Dermis microvascular lymphatic vessel endothelial cell (primary cell): ENCODE measurements at regions not wholly inside any gene's neighbourhood (a gene's known extent, or its start where the extent isn't known, plus 50 kb on each side); places are given as distances from the start of the nearest gene placed in this dataset.
"Not testable (repeated sequence)": the region's sequence is repeated elsewhere in the genome, so short reads cannot be mapped to it uniquely, and the experiment has no call there.

ENCODE experiments used
- DNase-seq, 2 donors: peaks; one replicate each; pipeline versions ENCODE4 v3.0.0 to v3.0.0-alpha.2; 2010; ENCODE audit warnings: low read depth in 2 of 2

DNA sequence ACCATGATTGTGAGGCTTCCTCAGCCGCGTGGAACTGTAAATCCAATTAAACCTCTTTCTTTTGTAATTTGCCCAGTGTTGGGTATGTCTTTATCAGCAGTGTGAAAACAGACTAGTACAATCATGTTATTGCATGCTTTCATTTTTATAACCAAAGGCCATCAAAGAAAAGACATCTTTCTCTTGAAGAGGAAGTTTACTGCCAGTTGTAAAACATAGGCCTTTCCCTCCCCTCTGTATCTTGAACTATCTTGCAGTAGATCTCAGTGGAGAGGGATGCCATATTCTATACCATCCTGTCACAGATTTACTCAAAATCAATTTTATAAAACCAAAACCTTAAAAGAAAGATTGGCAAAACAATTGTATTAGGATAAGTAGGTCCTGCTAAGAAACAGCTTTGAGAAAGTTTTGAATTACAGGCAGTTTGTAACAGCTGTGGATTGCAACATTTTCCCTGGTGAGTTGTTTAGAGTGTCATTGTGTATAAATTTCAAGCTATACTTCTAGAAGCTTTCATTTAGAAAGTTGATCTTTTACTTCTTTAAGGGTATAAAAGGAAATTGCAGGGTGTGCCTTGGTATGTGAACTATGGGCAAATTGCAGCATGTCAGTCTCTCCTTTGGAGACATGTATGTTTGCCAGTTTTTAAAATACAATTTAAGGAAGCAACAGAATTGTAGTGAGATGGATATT lies 128.0 kb downstream of the ATP23 start:
- no peak for DNase-seq

GRCh38 chr12:58071994-58072393 lies 130.6 kb downstream of the ATP23 start:
- no peak for DNase-seq

DNA sequence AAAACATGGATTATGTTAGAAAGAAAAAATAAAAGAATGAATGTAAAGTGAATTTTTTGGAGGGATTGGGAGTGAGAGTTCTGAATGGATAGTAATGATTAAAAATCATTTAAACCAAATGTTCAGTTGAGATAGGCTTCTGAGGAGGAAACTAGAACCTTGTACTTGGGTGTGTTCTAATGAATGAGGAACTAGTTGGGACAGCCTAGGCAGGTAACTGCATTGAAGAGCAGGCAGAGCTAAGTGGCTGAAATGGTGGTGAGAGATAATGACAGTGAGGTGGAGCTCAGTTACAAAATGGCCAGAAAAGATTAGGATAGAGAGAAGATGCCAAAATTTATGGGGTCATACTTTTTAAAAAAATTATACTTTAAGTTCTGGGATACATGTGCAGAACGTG lies 132.9 kb downstream of the ATP23 start:
- no peak for DNase-seq

GRCh38 chr12:58079806-58080205 lies 138.4 kb downstream of the ATP23 start:
- DNase-seq = no peak

- no peak for DNase-seq
Observed at GRCh38 chr12:58081488-58081887, 140.1 kb downstream of the ATP23 start.

DNA sequence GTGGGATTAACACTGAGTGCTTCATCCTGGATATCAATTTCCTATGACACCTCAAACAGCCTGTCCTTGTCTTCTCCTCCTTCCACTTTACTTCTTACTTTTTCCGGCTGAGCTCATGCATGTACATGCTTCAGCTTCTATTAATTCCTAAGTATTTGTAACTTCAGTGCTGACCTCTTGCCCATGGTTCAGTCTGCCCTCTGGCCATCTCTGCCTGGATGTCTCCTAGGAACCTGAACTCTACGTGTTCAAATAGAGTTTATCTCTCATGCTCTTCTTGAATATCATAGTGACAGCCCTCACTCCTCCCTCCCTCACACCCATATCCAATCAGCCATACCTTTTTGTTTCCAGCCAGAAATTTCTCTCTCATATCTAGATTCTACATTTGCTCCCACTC lies 141.6 kb downstream of the ATP23 start:
- DNase-seq = no peak

DNA sequence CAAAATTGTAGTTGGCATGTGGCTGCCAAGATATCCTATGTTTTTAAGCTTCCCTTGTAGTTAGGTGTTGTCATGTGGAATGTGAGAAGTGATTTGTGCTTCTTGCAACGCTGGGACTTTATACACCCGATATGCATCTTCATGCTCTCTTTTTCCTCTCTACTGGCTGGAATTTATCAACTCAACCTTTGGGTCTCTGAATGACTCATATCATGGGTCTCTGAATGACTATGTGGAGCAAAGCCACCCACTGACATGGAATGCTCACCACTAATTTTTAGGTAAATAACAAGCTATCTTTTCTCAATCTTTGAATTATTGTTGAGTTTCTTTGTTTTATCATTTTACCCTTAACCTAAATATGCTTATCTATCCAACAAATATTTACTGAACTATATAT lies 144.6 kb downstream of the ATP23 start:
- no peak for DNase-seq

- DNase-seq = no peak
Observed at GRCh38 chr12:58086930-58087329, 145.6 kb downstream of the ATP23 start.

- DNase-seq = no peak
Observed at GRCh38 chr12:58087423-58088127, 146.2 kb downstream of the ATP23 start.

- no peak for DNase-seq
Observed at GRCh38 chr12:58089588-58089987, 148.2 kb downstream of the ATP23 start.

GRCh38 chr12:58090685-58091084 lies 149.3 kb downstream of the ATP23 start:
- no peak for DNase-seq

DNA sequence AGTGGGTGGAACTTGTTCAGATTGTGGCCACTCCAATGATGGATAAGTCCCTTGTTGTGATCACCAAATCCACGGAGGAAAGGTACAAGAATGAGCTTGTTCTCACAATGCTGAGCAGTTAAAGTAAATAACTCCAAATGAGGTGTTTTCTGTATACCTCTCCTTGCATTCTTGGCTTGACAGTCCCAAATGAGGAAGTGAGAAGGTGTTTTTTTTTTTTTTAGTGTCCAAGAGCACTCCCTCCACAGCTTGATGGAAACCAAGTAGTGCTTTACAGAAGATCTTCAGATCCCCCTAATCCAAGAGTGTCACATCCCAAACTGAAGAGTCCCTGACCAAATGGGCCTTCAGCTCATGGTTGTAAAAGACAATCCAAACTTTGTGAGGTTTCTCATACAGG lies 153.6 kb downstream of the ATP23 start:
- no peak for DNase-seq

DNA sequence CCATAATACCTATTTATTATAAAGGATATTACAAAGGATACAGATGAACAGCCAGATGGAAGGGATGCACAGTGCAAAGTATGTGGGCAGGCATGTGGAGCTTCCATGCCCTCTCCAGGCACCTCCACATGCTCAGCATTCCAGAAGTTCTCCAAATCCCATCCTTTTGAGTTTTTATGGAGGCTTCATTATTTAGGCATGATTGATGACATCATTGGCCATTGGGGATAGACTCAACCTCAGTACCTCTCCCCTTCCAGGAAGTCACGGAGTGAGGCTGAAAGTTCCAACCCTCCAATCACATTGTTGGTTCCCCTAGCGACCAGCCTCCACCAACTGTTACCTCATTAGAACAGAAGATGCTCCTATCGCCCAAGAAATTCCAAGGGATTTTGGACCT lies 156.4 kb downstream of the ATP23 start:
- no peak for DNase-seq

GRCh38 chr12:58099476-58099875 lies 158.1 kb downstream of the ATP23 start:
- DNase-seq = no peak

GRCh38 chr12:58104351-58104755 lies 163.0 kb downstream of the ATP23 start:
- DNase-seq = peak in 1 of 2 donors; percentile 5

DNA sequence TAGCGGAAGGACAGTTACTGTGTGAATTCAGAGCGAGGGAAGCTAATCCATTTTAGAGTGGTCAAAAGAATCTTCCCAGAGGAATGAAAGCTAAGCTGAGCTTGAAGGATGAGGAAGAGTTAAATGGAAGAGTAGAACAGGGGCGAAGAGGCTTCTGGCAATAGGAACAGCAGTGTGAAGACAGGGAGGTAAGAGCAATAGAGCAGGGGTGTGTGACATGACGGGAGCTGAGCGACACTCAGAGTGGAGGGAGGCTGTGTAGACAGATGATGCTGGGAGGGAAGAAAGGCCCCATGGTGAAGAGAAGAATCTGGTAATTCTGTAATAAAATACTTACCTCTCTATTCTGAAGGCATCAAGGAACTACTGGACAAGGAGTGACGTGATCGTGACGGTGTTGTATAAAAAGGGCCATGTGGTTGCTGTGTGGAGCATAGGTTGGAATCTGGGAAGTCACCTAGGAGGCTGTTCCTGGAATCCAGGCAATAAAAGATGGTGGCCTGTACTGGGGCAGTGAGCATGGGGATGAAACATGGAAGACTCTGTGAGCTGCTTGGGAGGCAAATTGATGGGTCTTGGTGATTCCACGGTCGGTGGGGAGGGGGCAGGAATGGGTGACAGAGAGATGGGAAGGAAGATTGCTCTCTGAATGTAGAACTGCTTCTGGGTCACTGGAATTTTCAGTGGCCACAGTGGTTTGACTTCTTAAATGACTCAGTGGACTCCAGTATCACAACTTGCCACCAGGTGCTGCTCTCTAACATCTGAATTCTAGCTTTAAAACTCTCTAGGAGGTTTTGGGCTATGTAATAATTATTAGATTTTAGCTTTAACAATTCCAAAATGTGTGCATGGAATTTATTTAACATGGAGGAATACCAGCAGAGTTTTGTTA lies 164.1 kb downstream of the ATP23 start:
- DNase-seq = peak; percentile 6 to 38

- no peak for DNase-seq
Observed at GRCh38 chr12:58106195-58106594, 164.8 kb downstream of the ATP23 start.

DNA sequence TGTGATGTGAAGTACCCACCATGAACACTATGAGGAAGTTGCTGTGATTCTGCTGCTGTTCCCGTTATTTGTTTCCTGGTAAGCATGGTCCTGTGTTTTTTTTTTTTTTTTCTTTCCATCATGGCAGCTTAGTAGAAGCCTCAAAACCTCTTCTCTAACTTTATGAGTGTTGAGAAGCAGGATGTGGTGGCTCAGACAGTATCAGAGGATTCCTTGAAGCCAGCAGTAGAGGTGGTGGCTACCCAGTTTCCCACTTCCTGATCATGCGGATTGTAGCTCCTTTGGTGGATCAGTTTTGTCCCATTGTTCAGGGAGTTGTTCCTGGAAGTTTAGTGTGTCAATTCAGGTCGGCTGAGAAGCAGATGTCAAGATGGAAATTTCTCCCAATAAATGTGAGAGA lies 175.8 kb downstream of the ATP23 start:
- DNase-seq = no peak

DNA sequence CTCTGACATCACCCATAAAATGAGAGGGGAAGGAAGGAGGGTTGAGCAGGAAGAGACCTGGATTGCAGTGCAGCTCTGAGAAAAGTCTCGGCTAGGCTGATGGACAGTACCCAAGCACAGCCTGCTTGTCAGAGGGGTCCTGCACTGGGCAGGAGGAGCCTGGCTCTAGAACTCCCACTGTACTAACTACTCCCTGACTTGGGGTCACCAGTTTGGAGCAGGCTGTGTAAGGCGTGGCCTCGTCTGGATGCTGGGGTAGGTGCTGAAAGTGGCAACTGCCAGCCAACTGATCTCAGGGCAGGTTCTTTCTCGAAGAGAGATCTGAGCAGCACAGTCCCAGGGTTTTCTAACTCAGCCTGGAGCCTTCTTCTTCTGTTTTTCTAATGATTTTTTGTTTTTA lies 176.3 kb downstream of the ATP23 start:
- DNase-seq = no peak

DNA sequence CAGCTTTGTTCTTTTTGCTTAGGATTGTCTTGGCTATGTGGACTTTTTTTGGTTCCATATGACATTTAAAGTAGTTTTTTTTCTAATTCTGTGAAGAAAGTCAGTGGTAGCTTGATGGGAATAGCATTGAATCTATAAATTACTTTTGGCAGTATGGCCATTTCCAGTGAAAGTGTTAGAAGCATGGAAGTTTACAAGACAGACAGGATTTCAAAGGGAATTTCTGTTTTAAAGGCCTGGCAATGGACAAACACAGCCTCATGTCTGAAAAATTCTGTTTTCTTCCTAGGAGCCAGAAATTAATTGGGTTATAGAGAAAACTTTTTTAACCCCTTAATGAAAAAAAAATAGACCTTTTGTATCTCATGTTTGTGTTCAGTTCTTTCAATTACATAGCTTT lies 184.4 kb downstream of the ATP23 start:
- DNase-seq = not testable (repeated sequence)

DNA sequence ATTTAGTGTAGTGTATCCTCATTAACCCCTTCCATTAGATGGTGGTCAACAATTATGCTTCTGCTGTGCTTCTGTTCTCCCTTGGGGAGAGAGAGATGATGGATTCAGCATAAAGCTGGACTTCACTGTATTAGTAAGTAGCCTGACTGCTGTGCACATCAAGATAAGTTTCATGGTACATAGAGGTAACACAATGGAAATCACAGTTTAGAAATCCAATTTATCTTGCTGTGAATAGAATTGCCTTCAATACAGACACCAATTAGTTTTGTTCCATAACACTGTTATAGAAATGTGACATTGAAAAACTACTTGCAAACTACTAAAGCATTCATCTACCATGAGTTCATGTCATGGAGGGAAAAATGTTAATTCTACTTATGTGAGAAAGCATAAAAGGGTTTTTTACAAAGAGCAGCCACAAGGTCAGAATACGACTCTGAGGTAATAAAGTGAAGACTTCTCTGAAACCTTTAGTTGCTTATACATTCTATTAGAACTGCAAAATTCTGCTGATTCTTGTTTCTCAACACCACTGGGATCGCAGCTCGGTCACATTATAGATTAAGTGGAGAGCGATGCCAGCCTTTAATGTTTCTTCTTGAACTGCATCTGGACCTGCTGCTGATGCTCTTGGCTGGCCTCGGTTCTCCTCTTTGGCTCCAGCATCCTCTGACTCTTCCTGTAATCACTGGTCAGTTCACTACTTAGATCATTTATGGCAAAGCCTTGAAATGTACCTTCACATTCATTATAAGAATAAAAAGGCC lies 190.8 kb downstream of the ATP23 start:
- no peak for DNase-seq

- no peak for DNase-seq
Observed at GRCh38 chr12:58138424-58138823, 197.1 kb downstream of the ATP23 start.
